Pancreas (tissue), 10 donors: ENCODE measurements at regions not wholly inside any gene's neighbourhood (a gene's known extent, or its start where the extent isn't known, plus 50 kb on each side); places are given as distances from the start of the nearest gene placed in this dataset.

Experiments used
- ATAC-seq, 4 donors: fragments of 200-7000 bp; cut with Tn5 transposase; one replicate each; pipeline versions ENCODE4 v1.8.0 to v1.9.1; 2020; ENCODE audit warnings: mild to moderate bottlenecking in 4 of 4, moderate library complexity in 4 of 4
- DNase-seq, 6 donors: peaks; one replicate each; pipeline ENCODE4 v3.0.0-alpha.2; 2020
- FAIRE-seq: peaks from 2 replicates; lab custom pipeline; 2012; peaks lifted over from hg19 to GRCh38; lab: Jason Lieb, UNC
- H3K27ac ChIP-seq, 4 donors: fragments of 200-600 bp; sonication (generic); 1 replicate in 3 of 4; 2 replicates in 1 of 4; pipeline versions ENCODE4 v1.5.0 to v1.8.0; 2020
- H3K27me3 ChIP-seq, 4 donors: fragments of 200-600 bp; one replicate each; pipeline ENCODE4 v1.8.0; 2021
- H3K36me3 ChIP-seq, 3 donors: fragments of 200-600 bp; sonication (generic) in 1 of 3; one replicate each; pipeline versions ENCODE4 v1.5.0 to v1.8.0; 2020 to 2021
- H3K4me1 ChIP-seq, 3 donors: fragments of 200-600 bp; one replicate each; pipeline ENCODE4 v1.8.0; 2021
- H3K4me3 ChIP-seq, 4 donors: fragments of 200-600 bp; sonication (generic) in 2 of 4; one replicate each; pipeline versions ENCODE4 v1.5.0 to v1.8.0; 2020 to 2021
- H3K9me3 ChIP-seq, 4 donors: fragments of 200-600 bp; one replicate each; pipeline ENCODE4 v1.8.0; 2021
- CTCF ChIP-seq, 4 donors: fragments of 200-600 bp; sonication (generic) in 3 of 4; IDR thresholded peaks; one replicate each; pipeline versions ENCODE4 v1.5.0 to v1.8.0; 2021; ENCODE audit warnings: antibody characterized with exemption in 4 of 4
- WGBS, 2 donors: extraction: QIAGEN DNeasy Blood & Tissue Kit; methylation state at CpG; one replicate each; pipeline ENCODE4 v1.1.7; 2013; 5-methylcytosine and 5-hydroxymethylcytosine counted together
- intact Hi-C, 3 donors: fragments of 100-400 bp; cut with DNase I; formaldehyde crosslinking; loops; one replicate each; pipeline versions ENCODE4 v1.11.1 to v1.14.2; 2022
- donor health status: healthy with polysubstance abuse.
- donor health status: DM: no; HTN: no; CAD: no; lungs with moderate emphysema.
- donor health status: DM: no; HTN: no; CAD: no.
- donor health status: control.
- donor health status: control.
- donor health status: Bipolar disorder and iron deficiency.
- donor health status: DM: yes; HTN: yes; CAD: no.
- donor health status: DM: no; HTN: no; CAD: no.
- donor health status: DM: no; HTN: no; CAD: no.
- donor health status: DM: yes; HTN: yes; CAD: no.

DNA sequence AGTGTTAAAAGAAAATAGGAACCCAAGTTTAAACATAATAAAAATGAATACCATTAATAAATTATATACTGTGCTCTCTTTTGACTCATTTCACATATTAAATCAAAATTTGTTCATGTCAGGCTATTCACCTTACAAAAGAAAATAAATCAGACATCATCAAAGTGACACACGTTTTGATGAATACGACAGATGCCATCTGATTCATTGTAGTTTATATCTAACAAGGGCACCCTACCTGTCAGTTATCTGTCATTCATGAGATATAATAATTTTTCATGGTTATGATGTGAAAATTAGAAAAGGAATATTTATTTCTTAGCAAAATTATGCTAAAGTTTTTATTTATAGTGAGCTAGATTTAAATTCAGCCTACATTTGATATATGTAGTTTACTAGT is 188.1 kb upstream of the PCDH17 start:
- no peak for ATAC-seq
- FAIRE-seq, result no peak
- no peak for DNase-seq

GRCh38 chr13:57450356-57450755 is 181.2 kb upstream of the PCDH17 start:
- FAIRE-seq (no peak), DNase-seq (no peak), ATAC-seq (no peak)
- TF ChIP-seq CTCF (IDR thresholded peaks at IDR 0.05), result no peak
- no peaks in the 10 kb centered on the region for H3K27me3 ChIP-seq
- no peak overlapping the region for H3K4me3 ChIP-seq
- 53 to 57% methylated on average over 2 of the region's 2 CpGs for WGBS, 2 donors
- intact Hi-C loops, result no loop called here
- no peaks in the 10 kb centered on the region for H3K9me3 ChIP-seq
- H3K27ac ChIP-seq, result no peak overlapping the region
- H3K36me3 ChIP-seq, result no peaks in the 10 kb centered on the region
- H3K4me1 ChIP-seq, result no peaks in the 10 kb centered on the region

More for the DNA sequence above, 188.1 kb upstream of the PCDH17 start:
- no peaks in the 10 kb centered on the region for H3K36me3 ChIP-seq
- no peak overlapping the region for H3K4me3 ChIP-seq
- H3K4me1 ChIP-seq, result no peaks in the 10 kb centered on the region
- intact Hi-C loops, result no loop called here
- 47 to 59% methylated on average over 2 of the region's 2 CpGs for WGBS, 2 donors
- no peak overlapping the region for H3K27ac ChIP-seq
- H3K27me3 ChIP-seq, result no peaks in the 10 kb centered on the region
- H3K9me3 ChIP-seq, result no peaks in the 10 kb centered on the region
- TF ChIP-seq CTCF (IDR thresholded peaks at IDR 0.05), result no peak

GRCh38 chr13:57452228-57452627 is 179.3 kb upstream of the PCDH17 start:
- Histone ChIP-seq H3K9me3 (no peaks in the 10 kb centered on the region), H3K4me1 (no peaks in the 10 kb centered on the region), H3K27me3 (no peaks in the 10 kb centered on the region), H3K4me3 (no peak overlapping the region), H3K27ac (no peak overlapping the region), H3K36me3 (no peaks in the 10 kb centered on the region)
- intact Hi-C loops, result no loop called here
- DNase-seq, result no peak
- TF ChIP-seq CTCF (IDR thresholded peaks at IDR 0.05), result no peak
- ATAC-seq, result no peak
- no peak for FAIRE-seq
- WGBS, 2 donors, result 53 to 55% methylated on average over 2 of the region's 2 CpGs

DNA sequence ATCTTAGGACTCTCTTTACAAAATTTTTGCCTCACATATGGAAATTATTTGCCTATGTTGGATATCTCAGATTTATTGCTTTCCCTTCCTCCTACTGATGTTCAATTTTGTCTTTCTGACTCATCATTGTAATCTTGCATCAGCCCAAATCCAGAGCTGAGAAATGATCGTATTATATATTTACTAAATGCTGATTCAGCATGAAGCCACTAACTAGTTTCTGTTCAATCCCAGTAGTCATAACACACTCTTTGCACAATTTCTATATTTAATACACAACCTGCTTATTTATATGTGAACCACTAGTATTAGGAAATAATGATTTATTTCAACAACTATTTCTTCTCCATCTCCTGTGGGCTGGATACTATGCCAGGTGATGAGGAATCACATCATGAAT is 161.1 kb upstream of the PCDH17 start:
- no peak for TF ChIP-seq CTCF (IDR thresholded peaks at IDR 0.05)
- ATAC-seq (no peak), DNase-seq (no peak), FAIRE-seq (no peak)
- Histone ChIP-seq H3K27ac (no peak overlapping the region), H3K36me3 (no peaks in the 10 kb centered on the region), H3K4me1 (no peaks in the 10 kb centered on the region), H3K9me3 (no peaks in the 10 kb centered on the region), H3K4me3 (no peak overlapping the region), H3K27me3 (no peaks in the 10 kb centered on the region)
- intact Hi-C loops, result no loop called here
- WGBS, 2 donors, result 61 to 65% methylated on average over 1 of the region's 1 CpG

DNA sequence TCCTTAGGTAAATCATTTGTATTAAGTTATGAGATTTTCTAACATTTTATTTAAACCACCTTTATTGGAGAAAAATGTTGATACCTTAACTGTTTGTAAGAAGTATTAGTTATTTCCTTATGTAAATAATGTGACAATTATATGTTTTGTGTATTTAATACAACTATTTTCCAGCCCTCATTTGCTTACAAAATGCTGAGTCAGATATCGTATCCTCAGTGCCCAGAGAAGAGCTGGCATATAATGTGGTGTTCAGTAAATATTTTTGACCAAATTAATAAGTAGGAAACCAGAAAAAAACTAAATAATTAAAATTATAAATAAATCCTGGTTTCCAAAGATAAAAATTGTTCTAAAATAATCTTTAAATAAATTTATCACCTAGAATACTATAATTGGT is 140.2 kb upstream of the PCDH17 start:
- intact Hi-C loops, result no loop called here
- DNase-seq (no peak), FAIRE-seq (no peak), ATAC-seq (no peak)
- H3K27ac ChIP-seq, result no peak overlapping the region
- 44 to 47% methylated on average over 1 of the region's 1 CpG for WGBS, 2 donors
- no peaks in the 10 kb centered on the region for H3K4me1 ChIP-seq
- no peaks in the 10 kb centered on the region for H3K9me3 ChIP-seq
- H3K36me3 ChIP-seq, result no peaks in the 10 kb centered on the region
- no peak overlapping the region for H3K4me3 ChIP-seq
- no peaks in the 10 kb centered on the region for H3K27me3 ChIP-seq
- no peak for TF ChIP-seq CTCF (IDR thresholded peaks at IDR 0.05)
